AG04449 (cell line): ENCODE measurements at regions not wholly inside any gene's neighbourhood (a gene's known extent, or its start where the extent isn't known, plus 50 kb on each side); places are given as distances from the start of the nearest gene placed in this dataset.

ENCODE experiments used
- CTCF ChIA-PET: fragments of 350-600 bp; formaldehyde crosslinking; extraction: SDS; loops from one replicate; lab custom pipeline; 2021; ENCODE audit warnings: antibody characterized with exemption; lab: Yijun Ruan, JAX
- POLR2A ChIA-PET: fragments of 400-600, 350-600 bp; formaldehyde crosslinking; extraction: SDS; loops from one replicate; lab custom pipeline; 2020; ENCODE audit warnings: antibody characterized with exemption, inconsistent platforms; lab: Yijun Ruan, JAX
- DNase-seq: peaks from one replicate; pipeline ENCODE4 v3.0.0-alpha.2; 2010; ENCODE audit warnings: low read depth, low spot score
- H3K4me3 ChIP-seq: 2 replicates; pipeline ENCODE4 v1.5.1; 2011; ENCODE audit warnings: low read depth, mild to moderate bottlenecking, control low read depth, low read length
- TF ChIP-seq, protein P1 (sequence below): IDR thresholded peaks from one replicate; pipeline ENCODE4 v1.5.1; 2011; ENCODE audit warnings: mild to moderate bottlenecking, moderate library complexity, low read length, control low read depth, inconsistent platforms; ENCODE audit not compliant: insufficient read depth; ENCODE audit errors: missing control alignments

DNA sequence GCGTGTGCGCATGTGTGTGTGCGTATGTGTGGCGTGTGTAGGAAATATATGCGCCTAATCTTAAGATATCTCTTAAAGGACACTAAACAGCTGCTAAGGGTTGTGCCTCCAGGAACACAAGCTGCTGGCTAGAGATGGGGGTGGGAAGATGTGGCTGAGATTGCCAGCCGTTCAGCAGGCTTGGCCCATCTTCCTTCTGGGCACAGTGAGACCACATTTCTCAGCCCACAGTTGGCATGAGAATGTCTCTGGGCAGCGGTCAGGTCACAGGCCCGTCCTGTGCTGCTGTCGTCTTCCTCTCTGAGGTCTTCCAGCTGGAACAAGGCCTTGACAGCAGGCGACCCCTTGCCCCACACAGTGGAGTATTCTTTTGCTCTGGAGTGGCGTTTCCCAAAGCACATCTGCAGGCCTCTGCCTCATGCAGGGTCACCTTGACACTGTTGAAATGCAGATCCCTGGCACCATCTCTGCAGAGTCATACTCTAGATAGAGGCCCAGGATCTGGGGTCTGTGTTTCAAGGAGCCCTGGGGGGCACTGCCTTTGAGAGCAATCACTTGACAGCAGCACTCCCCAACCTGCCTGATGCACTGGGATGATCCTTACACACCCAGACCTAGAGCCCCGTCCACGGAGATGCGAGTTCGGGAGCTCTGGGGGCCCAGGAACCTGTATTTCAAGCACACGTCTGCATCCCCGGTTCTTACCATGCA lies 335.5 kb upstream of the SFSWAP start:
- ChIA-PET POLR2A (no interaction called here), CTCF (no interaction called here)
- H3K4me3 ChIP-seq: no peak overlapping the region
- DNase-seq: no peak
- TF ChIP-seq, protein P1, sequence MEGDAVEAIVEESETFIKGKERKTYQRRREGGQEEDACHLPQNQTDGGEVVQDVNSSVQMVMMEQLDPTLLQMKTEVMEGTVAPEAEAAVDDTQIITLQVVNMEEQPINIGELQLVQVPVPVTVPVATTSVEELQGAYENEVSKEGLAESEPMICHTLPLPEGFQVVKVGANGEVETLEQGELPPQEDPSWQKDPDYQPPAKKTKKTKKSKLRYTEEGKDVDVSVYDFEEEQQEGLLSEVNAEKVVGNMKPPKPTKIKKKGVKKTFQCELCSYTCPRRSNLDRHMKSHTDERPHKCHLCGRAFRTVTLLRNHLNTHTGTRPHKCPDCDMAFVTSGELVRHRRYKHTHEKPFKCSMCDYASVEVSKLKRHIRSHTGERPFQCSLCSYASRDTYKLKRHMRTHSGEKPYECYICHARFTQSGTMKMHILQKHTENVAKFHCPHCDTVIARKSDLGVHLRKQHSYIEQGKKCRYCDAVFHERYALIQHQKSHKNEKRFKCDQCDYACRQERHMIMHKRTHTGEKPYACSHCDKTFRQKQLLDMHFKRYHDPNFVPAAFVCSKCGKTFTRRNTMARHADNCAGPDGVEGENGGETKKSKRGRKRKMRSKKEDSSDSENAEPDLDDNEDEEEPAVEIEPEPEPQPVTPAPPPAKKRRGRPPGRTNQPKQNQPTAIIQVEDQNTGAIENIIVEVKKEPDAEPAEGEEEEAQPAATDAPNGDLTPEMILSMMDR: no peak

DNA sequence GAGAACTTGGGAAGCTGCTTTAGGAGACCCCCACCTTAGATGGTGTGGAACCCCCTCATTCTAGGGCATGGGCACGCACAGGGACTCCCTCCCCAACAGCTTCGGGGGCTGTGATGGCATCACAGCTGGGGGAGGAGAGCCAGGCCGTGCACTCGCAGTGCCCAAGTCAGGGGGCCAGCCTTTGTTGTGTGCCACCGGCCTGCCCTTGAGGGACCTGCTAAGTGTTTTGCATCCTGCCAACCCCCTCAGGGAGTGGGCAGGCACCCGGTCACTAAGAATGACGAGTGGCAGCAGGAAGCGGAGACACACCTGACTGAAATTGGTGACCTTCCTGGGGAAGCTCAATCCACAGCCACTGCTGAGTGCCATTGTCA lies 334.9 kb upstream of the SFSWAP start:
- DNase-seq: no peak
- no peak overlapping the region for H3K4me3 ChIP-seq
- ChIA-PET POLR2A (no interaction called here), CTCF (no interaction called here)
- TF ChIP-seq, protein P1: no peak

DNA sequence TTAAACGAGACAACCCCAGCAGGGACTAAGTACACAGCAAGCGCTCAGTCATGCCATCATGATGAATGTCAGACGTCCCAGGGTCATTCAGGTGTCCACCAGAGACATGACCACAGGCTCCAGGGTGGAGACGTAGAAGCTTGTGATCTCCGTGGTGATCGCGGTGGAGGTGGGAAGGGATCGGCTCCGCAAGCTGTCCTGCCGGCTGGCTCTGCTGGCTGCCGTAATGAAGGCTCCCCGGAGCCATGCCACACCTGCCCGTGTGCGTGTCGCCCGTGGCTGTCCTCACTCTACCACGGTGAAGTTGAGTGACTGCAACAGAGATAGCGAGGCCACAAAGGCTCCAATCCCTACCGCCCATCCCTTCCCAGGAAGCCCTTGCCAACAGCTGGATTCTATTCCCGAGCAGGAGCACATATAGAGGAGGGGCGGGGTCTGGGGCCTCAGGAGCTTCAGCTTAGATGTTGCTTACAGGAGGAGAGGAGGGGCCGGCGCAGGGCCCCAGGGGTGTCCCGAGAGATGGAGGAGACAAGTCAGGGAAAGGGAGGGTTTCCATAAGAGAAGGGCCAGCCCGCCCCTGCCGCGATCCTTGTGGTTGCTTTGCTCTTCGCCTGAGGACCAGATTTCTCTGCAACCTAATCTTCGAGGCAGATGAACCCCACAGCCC lies 332.6 kb upstream of the SFSWAP start:
- ChIA-PET CTCF (no interaction called here), POLR2A (no interaction called here)
- DNase-seq: no peak
- H3K4me3 ChIP-seq: no peak overlapping the region
- TF ChIP-seq, protein P1: no peak

DNA sequence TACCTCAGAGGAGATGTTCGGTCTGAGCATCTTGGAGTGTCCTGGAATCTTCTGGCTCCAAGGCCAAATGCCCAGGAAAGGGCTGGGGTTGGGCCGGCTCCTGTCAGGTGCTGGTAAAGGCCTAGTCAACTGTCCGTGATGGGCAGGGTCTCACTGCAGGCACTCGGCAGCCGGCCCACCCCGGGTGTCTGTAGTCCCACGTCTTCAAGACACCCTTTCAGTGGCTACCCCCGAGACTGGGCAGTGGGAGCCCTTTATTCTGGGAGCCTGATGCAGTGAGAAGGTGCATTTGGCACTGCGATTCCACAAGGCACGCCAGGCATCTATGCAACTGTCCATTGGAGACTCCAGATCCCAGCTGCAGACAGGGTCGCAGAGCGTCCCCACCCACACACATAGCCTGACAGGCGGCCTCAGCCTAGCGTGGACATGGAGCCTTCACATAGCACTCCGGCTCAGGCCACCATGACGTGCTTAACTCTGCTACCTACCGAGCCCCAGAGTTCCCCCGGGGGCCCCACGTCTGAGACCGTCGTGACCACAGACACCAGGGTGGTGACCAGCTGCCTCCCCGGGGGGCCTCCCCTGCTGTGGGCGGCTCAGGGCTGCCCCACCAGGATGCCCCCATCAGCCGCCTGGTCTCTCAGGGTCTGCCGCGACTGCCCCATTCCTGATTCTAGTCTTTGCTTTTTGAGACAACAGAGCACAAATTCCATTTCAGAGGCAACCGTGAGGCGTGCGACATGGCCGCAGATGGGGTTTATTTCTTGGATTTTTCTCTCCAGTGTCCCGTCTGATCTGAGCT lies 331.8 kb upstream of the SFSWAP start:
- ChIA-PET CTCF (no interaction called here), POLR2A (no interaction called here)
- DNase-seq: no peak
- TF ChIP-seq, protein P1: no peak
- H3K4me3 ChIP-seq: no peak overlapping the region

DNA sequence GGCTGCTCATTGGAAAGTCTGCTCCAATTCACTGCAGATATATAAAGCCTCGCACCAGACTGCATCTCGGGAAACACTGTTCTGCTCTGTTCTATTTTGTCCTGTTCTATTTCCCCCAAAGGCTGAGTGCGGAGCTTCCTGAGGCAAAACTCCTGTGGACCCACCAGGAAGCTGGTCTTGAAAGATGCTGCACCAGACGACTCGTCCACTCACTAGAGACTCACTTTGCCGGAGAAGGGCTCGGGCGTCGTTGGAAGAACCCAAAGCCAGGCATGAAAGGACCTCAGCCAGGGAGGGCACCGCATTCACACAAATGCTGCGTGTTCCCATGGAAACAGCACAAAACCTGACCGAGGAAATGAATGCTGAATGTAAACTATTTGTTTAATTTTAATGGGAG lies 331.2 kb upstream of the SFSWAP start:
- CTCF ChIA-PET: no interaction called here
- POLR2A ChIA-PET: no interaction called here

More for the DNA sequence above, 331.2 kb upstream of the SFSWAP start:
- no peak overlapping the region for H3K4me3 ChIP-seq
- DNase-seq: no peak
- TF ChIP-seq, protein P1: no peak
